K562 (cell line): ENCODE measurements at regions not wholly inside any gene's neighbourhood (a gene's known extent, or its start where the extent isn't known, plus 50 kb on each side); places are given as distances from the start of the nearest gene placed in this dataset.
A peak's percentile ranks its signal among the peaks of the same experiment; 100 is the strongest.

ENCODE experiments used
- ARID3A ChIP-seq: IDR thresholded peaks from 2 replicates; pipeline ENCODE4 v1.6.1; 2012; ENCODE audit warnings: low read depth, low read length, improper control_type of control experiment, borderline replicate concordance
- ATF4 ChIP-seq: fragments of 450-650 bp; formaldehyde crosslinking; IDR thresholded peaks from 2 replicates; pipeline ENCODE4 v1.4.0; 2022; ENCODE audit warnings: mild to moderate bottlenecking, moderate library complexity
- CBFA2T2 ChIP-seq: fragments of 450-650 bp; conservative IDR thresholded peaks from 2 replicates; pipeline ENCODE4 v1.6.1; 2017; ENCODE audit warnings: mild to moderate bottlenecking
- CREB3L1 ChIP-seq: fragments of 450-650 bp; IDR thresholded peaks from 2 replicates; pipeline ENCODE4 v1.6.1; 2014; ENCODE audit warnings: low read depth, mild to moderate bottlenecking, moderate library complexity, borderline replicate concordance
- EWSR1 ChIP-seq: fragments of 450-650 bp; IDR thresholded peaks from 2 replicates; pipeline ENCODE4 v1.6.1; 2018; ENCODE audit warnings: borderline replicate concordance, mild to moderate bottlenecking, low read depth, moderate library complexity; ENCODE audit not compliant: partially characterized antibody
- ID3 ChIP-seq, 2 experiments: fragments of 250-450 bp in 1 of 2; fragments of 450-650 bp in 1 of 2; sonication (Bioruptor Pico) in 1 of 2; IDR thresholded peaks; 2 replicates each; pipeline versions ENCODE4 v1.6.1 to v1.8.0; 2016 to 2021; ENCODE audit warnings: mild to moderate bottlenecking in 2 of 2, moderate library complexity in 2 of 2, missing compliant biosample characterization in 1 of 2, missing genetic modification characterization in 1 of 2
- ILF3 ChIP-seq: fragments of 450-650 bp; IDR thresholded peaks from 2 replicates; pipeline ENCODE4 v1.6.1; 2018; ENCODE audit warnings: antibody characterized with exemption, mild to moderate bottlenecking, moderate library complexity, borderline replicate concordance
- IRF1 ChIP-seq: sonication (generic); formaldehyde crosslinking; IDR thresholded peaks from 2 replicates; pipeline ENCODE4 v1.8.0; 2022; ENCODE audit warnings: missing genetic modification reagents, mild to moderate bottlenecking, borderline replicate concordance
- KAT2B ChIP-seq: IDR thresholded peaks from one replicate; pipeline ENCODE4 v1.6.1; 2012; ENCODE audit warnings: low read depth, mild to moderate bottlenecking, control low read depth, inconsistent platforms, low read length, moderate library complexity
- KDM1A ChIP-seq, 2 experiments: fragments of 450-650 bp; IDR thresholded peaks; 2 replicates each; pipeline ENCODE4 v1.6.1; 2016; ENCODE audit warnings: mild to moderate bottlenecking in 2 of 2
- PURB ChIP-seq: sonication (generic); formaldehyde crosslinking; IDR thresholded peaks from 2 replicates; pipeline ENCODE4 v1.9.0; 2021; ENCODE audit warnings: low read depth, mild to moderate bottlenecking, missing genetic modification reagents
- RUNX1 ChIP-seq: sonication (generic); IDR thresholded peaks from 2 replicates; pipeline ENCODE4 v1.6.1; 2016; ENCODE audit warnings: antibody characterized with exemption, low read depth
- SMAD4 ChIP-seq: fragments of 250-450 bp; sonication (Bioruptor Pico); conservative IDR thresholded peaks from 2 replicates; pipeline ENCODE4 v1.8.0; 2021; ENCODE audit warnings: inconsistent platforms, mild to moderate bottlenecking, moderate library complexity
- ZMIZ1 ChIP-seq, 2 experiments: fragments of 150-350 bp in 1 of 2; IDR thresholded peaks; 2 replicates each; pipeline ENCODE4 v1.6.1; 2012 to 2016; ENCODE audit warnings: low read depth in 2 of 2, low read length in 2 of 2, mild to moderate bottlenecking in 1 of 2, moderate library complexity in 1 of 2
- ZNF3 ChIP-seq: fragments of 250-450 bp; sonication (Bioruptor Pico); IDR thresholded peaks from 2 replicates; pipeline ENCODE4 v1.5.0; 2021; ENCODE audit warnings: mild to moderate bottlenecking, moderate library complexity
- ZNF57 ChIP-seq: fragments of 450-650 bp; formaldehyde crosslinking; IDR thresholded peaks from 2 replicates; pipeline ENCODE4 v1.4.0; 2020; ENCODE audit warnings: mild to moderate bottlenecking, moderate library complexity
- ZZZ3 ChIP-seq: fragments of 450-650 bp; IDR thresholded peaks from 2 replicates; pipeline ENCODE4 v1.6.1; 2016; ENCODE audit warnings: antibody characterized with exemption, mild to moderate bottlenecking, moderate library complexity

- no peak for TF ChIP-seq IRF1
- TF ChIP-seq KAT2B, result no peak
- TF ChIP-seq ARID3A, result peak; percentile 34; the same call in 1 of the 2 replicates
- TF ChIP-seq ILF3, result no peak; the same call in 1 of the 2 replicates
- no peak for TF ChIP-seq ZNF3 (CRISPR knock-in tag)
- TF ChIP-seq SMAD4 (CRISPR knock-in tag), result peak; percentile 56; the same call in 1 of the 2 replicates
- no peak for TF ChIP-seq PURB (CRISPR knock-in tag)
- TF ChIP-seq ZMIZ1 (IDR thresholded peaks at IDR 0.05; ENCODE audit: low read depth in 2 of 2, low read length in 2 of 2), result peak in 1 of 2 experiments; percentile 62; a peak in 1 of 4 replicates
- no peak for TF ChIP-seq EWSR1
- no peak for TF ChIP-seq RUNX1
- TF ChIP-seq ZNF57 (CRISPR knock-in tag), result no peak
- TF ChIP-seq CREB3L1, result peak; percentile 80
- 0 out of 4 replicates have a peak, but pooled peaks of 1 of the 2 experiments have one; percentile 44 for TF ChIP-seq KDM1A (IDR thresholded peaks at IDR 0.05)
- peak; percentile 79 for TF ChIP-seq CBFA2T2
- TF ChIP-seq ZZZ3, result no peak
- TF ChIP-seq ID3 (CRISPR knock-in tag; IDR thresholded peaks at IDR 0.05), result no peak
- TF ChIP-seq ID3 (tag; IDR thresholded peaks at IDR 0.05), result peak; percentile 54; the same call in 1 of the 2 replicates
- no peak for TF ChIP-seq ATF4 (CRISPR knock-in tag)
Observed at GRCh38 chr2:12277241-12278034, 439.3 kb upstream of the TRIB2 start (continued).
